HL-60 (cell line): ENCODE measurements at regions not wholly inside any gene's neighbourhood (a gene's known extent, or its start where the extent isn't known, plus 50 kb on each side); places are given as distances from the start of the nearest gene placed in this dataset.

Experiments
- CTCF ChIP-seq: IDR thresholded peaks from one replicate; pipeline ENCODE4 v1.5.1; 2011; ENCODE audit warnings: low read length, control low read depth, inconsistent platforms; ENCODE audit not compliant: insufficient read depth
- GABPA ChIP-seq: IDR thresholded peaks from 2 replicates; pipeline ENCODE4 v1.6.1; 2012; ENCODE audit warnings: low read depth
- POLR2AphosphoS5 ChIP-seq: IDR thresholded peaks from 2 replicates; pipeline ENCODE4 v1.6.1; 2012; ENCODE audit warnings: low read depth
- REST ChIP-seq: IDR thresholded peaks from 2 replicates; pipeline ENCODE4 v1.6.1; 2012; ENCODE audit warnings: low read depth; ENCODE audit not compliant: insufficient replicate concordance
- SPI1 ChIP-seq: IDR thresholded peaks from 2 replicates; pipeline ENCODE4 v1.6.1; 2012; ENCODE audit warnings: low read depth, mild to moderate bottlenecking, borderline replicate concordance

- no peak for TF ChIP-seq CTCF
- no peak for TF ChIP-seq SPI1
- TF ChIP-seq REST = no peak
- no peak for TF ChIP-seq POLR2AphosphoS5
- no peak for TF ChIP-seq GABPA
These were observed 68.7 kb upstream of the SPRY1 start for GRCh38 chr4:123327846-123328429.
